Adipocyte (in vitro differentiated cells): ENCODE measurements at regions not wholly inside any gene's neighbourhood (a gene's known extent, or its start where the extent isn't known, plus 50 kb on each side); places are given as distances from the start of the nearest gene placed in this dataset.

Source experiments
- DNase-seq: peaks from one replicate; pipeline ENCODE4 v3.0.0-alpha.2; 2015; ENCODE audit warnings: low read depth
- H3K27me3 ChIP-seq: replicated peaks from 2 replicates; pipeline ENCODE4 v1.7.0; 2013; ENCODE audit warnings: mild to moderate bottlenecking, low read length, moderate library complexity; ENCODE audit not compliant: control insufficient read depth, insufficient read depth
- H3K36me3 ChIP-seq: 2 replicates; pipeline ENCODE4 v1.7.0; 2013; ENCODE audit warnings: low read length, mild to moderate bottlenecking, moderate library complexity; ENCODE audit not compliant: control insufficient read depth, insufficient read depth, severe bottlenecking
- H3K4me1 ChIP-seq: 2 replicates; pipeline ENCODE4 v1.7.0; 2013; ENCODE audit warnings: mild to moderate bottlenecking, low read length, moderate library complexity; ENCODE audit not compliant: control insufficient read depth, insufficient read depth
- H3K4me3 ChIP-seq: 2 replicates; pipeline ENCODE4 v1.7.0; 2013; ENCODE audit warnings: mild to moderate bottlenecking, low read length, moderate library complexity
- H3K9ac ChIP-seq: 2 replicates; pipeline ENCODE4 v1.7.0; 2013; ENCODE audit warnings: mild to moderate bottlenecking, low read length, moderate library complexity
- H3K9me3 ChIP-seq: 2 replicates; pipeline ENCODE4 v1.7.0; 2013; ENCODE audit warnings: mild to moderate bottlenecking, low read length, moderate library complexity; ENCODE audit not compliant: control insufficient read depth

- no peak for DNase-seq
- Histone ChIP-seq H3K27me3 (no peaks in the 10 kb centered on the region), H3K4me3 (no peak overlapping the region), H3K9me3 (no peaks in the 10 kb centered on the region), H3K36me3 (no peaks in the 10 kb centered on the region), H3K4me1 (peaks cover 5% of the 10 kb centered on the region), H3K9ac (no peak overlapping the region)
Measured at GRCh38 chr1:232534552-232535517, 95.1 kb downstream of the SIPA1L2 start.

DNA sequence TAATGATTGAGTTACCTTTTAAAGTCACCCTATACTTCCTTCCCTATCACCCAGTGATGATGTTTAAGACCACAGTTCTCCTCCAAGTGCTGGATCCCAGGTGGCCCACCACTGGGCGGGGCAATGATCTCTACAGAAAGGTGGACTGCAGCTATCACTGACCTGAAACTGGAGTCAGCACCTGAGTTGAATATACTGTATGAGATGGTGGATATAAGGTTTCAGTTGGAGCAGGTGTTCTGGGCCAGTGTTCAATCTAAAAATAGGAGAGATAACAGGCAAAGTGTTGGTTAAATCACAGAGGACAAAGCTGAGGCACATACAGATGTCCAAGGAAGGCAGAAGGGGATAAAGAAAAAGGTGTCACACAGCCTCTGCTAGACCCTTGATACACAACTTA, 96.6 kb downstream of the SIPA1L2 start:
- no peaks in the 10 kb centered on the region for H3K36me3 ChIP-seq
- no peaks in the 10 kb centered on the region for H3K27me3 ChIP-seq
- no peaks in the 10 kb centered on the region for H3K9me3 ChIP-seq
- no peaks in the 10 kb centered on the region for H3K4me1 ChIP-seq
- H3K9ac ChIP-seq: no peak overlapping the region
- no peak overlapping the region for H3K4me3 ChIP-seq
- no peak for DNase-seq

DNA sequence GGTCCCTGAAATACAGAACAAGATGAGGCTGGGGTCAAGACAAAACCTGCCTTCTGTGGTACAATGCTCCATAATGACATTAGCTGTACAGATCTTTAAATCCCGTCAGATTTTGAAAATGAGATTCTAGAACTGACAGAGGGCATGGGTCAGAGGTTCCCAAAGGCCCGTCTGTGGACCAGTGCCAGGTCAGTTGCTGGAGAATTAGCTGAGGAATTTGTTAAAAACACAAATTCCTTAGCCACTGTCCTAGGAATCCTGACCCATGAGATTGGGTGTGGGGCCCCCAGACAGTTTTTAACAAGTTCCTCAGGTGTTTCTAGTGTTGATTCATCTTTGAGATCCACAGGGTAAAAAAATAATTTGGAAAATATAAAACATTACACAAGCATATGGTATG, 97.0 kb downstream of the SIPA1L2 start:
- DNase-seq: no peak
- no peak overlapping the region for H3K4me3 ChIP-seq
- H3K9ac ChIP-seq: no peak overlapping the region
- H3K27me3 ChIP-seq: no peaks in the 10 kb centered on the region
- H3K4me1 ChIP-seq: no peaks in the 10 kb centered on the region
- H3K36me3 ChIP-seq: no peaks in the 10 kb centered on the region
- H3K9me3 ChIP-seq: no peaks in the 10 kb centered on the region

GRCh38 chr1:232531291-232531690, 98.6 kb downstream of the SIPA1L2 start:
- no peak for DNase-seq
- H3K4me1 ChIP-seq: no peaks in the 10 kb centered on the region
- no peak overlapping the region for H3K4me3 ChIP-seq
- no peaks in the 10 kb centered on the region for H3K27me3 ChIP-seq
- no peak overlapping the region for H3K9ac ChIP-seq
- H3K9me3 ChIP-seq: no peaks in the 10 kb centered on the region
- H3K36me3 ChIP-seq: no peaks in the 10 kb centered on the region

DNA sequence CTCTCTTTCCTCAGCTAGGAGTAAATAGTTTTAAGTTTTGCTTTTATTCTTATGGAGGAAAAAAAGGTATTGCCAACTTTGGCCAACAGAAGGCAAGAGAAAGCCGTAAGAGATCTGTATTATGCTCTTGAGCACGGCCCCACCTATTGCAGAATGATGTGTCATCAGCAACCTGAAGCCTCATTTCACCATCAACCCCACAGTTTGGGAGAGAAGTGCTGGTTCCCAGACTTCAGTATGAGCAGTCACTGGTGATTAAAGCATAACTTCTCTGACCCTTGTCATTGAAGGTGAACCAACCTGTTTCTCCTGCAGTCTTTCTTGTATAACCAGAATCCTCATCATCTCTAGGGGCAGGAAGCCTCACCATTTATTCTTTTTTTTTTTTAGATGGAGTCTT, 100.2 kb downstream of the SIPA1L2 start:
- H3K4me3 ChIP-seq: no peak overlapping the region
- no peaks in the 10 kb centered on the region for H3K27me3 ChIP-seq
- H3K36me3 ChIP-seq: no peaks in the 10 kb centered on the region
- no peaks in the 10 kb centered on the region for H3K4me1 ChIP-seq
- DNase-seq: no peak
- no peaks in the 10 kb centered on the region for H3K9me3 ChIP-seq
- no peak overlapping the region for H3K9ac ChIP-seq

DNA sequence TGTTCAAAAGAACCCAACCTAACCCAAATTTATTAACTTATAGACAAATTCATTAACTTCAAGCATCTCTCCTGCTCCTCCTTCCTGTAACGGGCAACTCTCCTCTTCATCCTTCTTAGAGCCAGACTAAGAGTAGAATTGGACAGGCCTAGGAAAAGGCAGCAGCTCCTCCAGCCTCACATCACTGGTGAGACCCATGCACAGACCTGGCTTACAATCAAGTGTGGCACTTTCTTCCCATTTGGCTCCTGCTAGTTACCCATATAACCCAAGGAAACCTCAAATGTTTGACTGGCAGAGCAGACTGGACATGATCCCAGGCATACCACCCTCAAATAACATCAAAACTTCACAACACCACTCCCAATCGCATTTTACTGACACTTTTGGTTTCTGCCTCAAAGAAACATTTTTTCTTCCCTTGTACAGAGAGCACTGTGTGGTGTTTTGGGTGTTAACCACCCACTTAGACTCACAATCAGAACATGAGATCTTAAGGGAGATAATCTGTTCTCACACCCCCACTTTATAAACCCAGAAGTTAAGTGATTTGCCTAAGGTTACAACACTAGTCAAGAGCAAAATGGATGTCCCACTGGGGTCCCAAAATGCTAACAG, 101.4 kb downstream of the SIPA1L2 start:
- H3K9me3 ChIP-seq: no peaks in the 10 kb centered on the region
- DNase-seq: no peak
- H3K36me3 ChIP-seq: no peaks in the 10 kb centered on the region
- no peak overlapping the region for H3K9ac ChIP-seq
- no peak overlapping the region for H3K4me3 ChIP-seq
- H3K4me1 ChIP-seq: no peaks in the 10 kb centered on the region
- no peaks in the 10 kb centered on the region for H3K27me3 ChIP-seq

- H3K4me3 ChIP-seq: no peak overlapping the region
- H3K4me1 ChIP-seq: no peaks in the 10 kb centered on the region
- H3K27me3 ChIP-seq: no peaks in the 10 kb centered on the region
- no peaks in the 10 kb centered on the region for H3K36me3 ChIP-seq
- no peak overlapping the region for H3K9ac ChIP-seq
- H3K9me3 ChIP-seq: no peaks in the 10 kb centered on the region
- peak; percentile 12 for DNase-seq
Measured at GRCh38 chr1:232524056-232524455, 105.9 kb downstream of the SIPA1L2 start.

DNA sequence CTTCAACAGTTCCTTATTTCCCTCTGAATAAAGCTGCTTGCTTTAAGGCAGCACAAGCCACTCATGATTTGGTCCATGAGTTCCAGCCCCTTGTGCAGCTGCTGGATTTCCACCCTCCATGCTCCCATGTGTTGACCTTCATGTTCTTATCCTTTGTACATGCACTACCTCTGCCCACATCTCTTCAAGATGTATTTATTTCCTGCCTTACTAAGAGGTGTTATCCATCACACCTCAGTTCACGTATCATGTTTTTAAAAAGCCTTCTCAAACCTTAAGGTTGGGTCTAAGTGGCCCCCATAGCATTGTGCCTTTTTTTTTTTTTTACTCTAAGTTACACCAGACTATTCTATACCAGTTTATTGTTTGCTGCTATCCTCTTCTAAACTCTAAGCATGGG, 107.7 kb downstream of the SIPA1L2 start:
- Histone ChIP-seq H3K4me3 (no peak overlapping the region), H3K4me1 (no peaks in the 10 kb centered on the region), H3K9ac (no peak overlapping the region), H3K9me3 (no peaks in the 10 kb centered on the region), H3K36me3 (no peaks in the 10 kb centered on the region), H3K27me3 (no peaks in the 10 kb centered on the region)
- DNase-seq: no peak

GRCh38 chr1:232521660-232522059, 108.3 kb downstream of the SIPA1L2 start:
- no peak overlapping the region for H3K9ac ChIP-seq
- H3K36me3 ChIP-seq: no peaks in the 10 kb centered on the region
- no peaks in the 10 kb centered on the region for H3K4me1 ChIP-seq
- no peak overlapping the region for H3K4me3 ChIP-seq
- H3K9me3 ChIP-seq: no peaks in the 10 kb centered on the region
- DNase-seq: peak; percentile 12
- H3K27me3 ChIP-seq: no peaks in the 10 kb centered on the region

GRCh38 chr1:232519186-232519585, 110.7 kb downstream of the SIPA1L2 start:
- DNase-seq: no peak
- H3K4me3 ChIP-seq: no peak overlapping the region
- H3K9me3 ChIP-seq: no peaks in the 10 kb centered on the region
- no peak overlapping the region for H3K9ac ChIP-seq
- no peaks in the 10 kb centered on the region for H3K36me3 ChIP-seq
- no peaks in the 10 kb centered on the region for H3K4me1 ChIP-seq
- no peaks in the 10 kb centered on the region for H3K27me3 ChIP-seq

DNA sequence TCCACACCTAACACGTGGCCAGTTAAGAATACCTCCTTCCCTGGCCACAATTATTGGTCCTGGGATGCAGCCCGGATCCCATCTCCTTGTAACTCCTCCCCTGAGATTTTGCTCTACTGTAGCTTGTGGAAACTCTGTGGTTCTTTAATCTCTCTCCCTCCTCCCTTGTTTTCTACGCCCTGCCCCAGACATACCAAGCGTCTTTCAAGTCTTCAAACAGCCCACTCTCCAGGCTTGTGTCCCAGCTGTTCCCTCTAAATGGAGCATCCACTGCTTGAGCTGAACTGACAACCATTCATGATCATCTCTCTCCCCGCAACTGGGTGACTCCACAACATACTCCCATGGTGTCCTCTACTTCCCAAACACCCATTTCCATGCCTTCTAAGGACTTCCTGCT, 111.6 kb downstream of the SIPA1L2 start:
- no peaks in the 10 kb centered on the region for H3K36me3 ChIP-seq
- H3K4me3 ChIP-seq: no peak overlapping the region
- peaks cover 3% of the 10 kb centered on the region for H3K27me3 ChIP-seq
- DNase-seq: no peak
- H3K9ac ChIP-seq: no peak overlapping the region
- no peaks in the 10 kb centered on the region for H3K4me1 ChIP-seq
- no peaks in the 10 kb centered on the region for H3K9me3 ChIP-seq
